GM12892 (cell line): ENCODE measurements at regions not wholly inside any gene's neighbourhood (a gene's known extent, or its start where the extent isn't known, plus 50 kb on each side); places are given as distances from the start of the nearest gene placed in this dataset.

Source experiments
- POLR2A ChIP-seq: IDR thresholded peaks from 2 replicates; pipeline ENCODE4 v1.6.1; 2011; ENCODE audit warnings: low read depth, low read length, control low read depth
- POLR2AphosphoS5 ChIP-seq: IDR thresholded peaks from 2 replicates; pipeline ENCODE4 v1.6.1; 2011; ENCODE audit warnings: low read depth, low read length, control low read depth

DNA sequence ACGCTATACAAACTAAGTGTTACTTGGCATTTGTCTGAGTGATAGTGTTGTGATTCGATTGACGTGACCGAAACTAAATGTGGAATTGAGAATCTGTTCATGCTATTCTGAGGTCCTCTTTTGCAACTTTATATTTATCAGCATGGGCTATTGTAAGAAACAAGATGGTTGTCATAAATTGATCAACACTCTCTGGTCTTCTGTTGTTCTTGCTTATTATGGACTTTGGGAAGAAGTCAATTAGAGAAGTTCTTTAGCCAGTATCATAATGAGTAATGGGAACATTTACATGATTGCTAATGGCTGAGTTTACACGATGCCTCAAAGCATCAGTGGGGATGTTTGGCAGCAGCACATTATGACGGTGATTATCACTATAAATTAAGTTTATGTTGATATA is 195.0 kb downstream of the CD83 start:
- TF ChIP-seq POLR2A (no peak), POLR2AphosphoS5 (no peak)
